ENCODE measurements at regions not wholly inside any gene's neighbourhood (a gene's known extent, or its start where the extent isn't known, plus 50 kb on each side); places are given as distances from the start of the nearest gene placed in this dataset.
"Not testable (repeated sequence)": the region's sequence is repeated elsewhere in the genome, so short reads cannot be mapped to it uniquely, and the experiment has no call there.

DNA sequence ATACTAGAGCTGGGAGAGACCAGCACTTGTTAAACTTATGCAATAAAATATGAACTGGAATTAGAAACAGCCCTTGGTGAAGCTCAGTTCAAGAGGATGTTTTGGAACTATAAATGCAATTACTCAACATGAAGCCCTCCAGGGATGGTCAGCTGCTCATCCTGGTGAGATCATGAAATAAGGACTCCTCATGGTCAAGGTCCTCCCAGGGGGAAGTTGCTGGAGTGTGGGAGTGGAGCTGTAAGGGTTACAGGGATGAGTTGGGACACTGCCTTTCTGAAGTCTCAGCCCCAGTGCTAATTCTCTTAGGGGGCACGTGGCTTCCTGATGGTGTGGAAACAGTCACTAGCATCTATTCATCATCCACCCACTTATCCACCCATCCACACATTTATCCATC is 301.7 kb upstream of the SFSWAP start:
- H3K4me3 ChIP-seq (replicated peaks; ENCODE audit: low read depth, low read length) = no peak overlapping the region
- TF ChIP-seq, protein P1, sequence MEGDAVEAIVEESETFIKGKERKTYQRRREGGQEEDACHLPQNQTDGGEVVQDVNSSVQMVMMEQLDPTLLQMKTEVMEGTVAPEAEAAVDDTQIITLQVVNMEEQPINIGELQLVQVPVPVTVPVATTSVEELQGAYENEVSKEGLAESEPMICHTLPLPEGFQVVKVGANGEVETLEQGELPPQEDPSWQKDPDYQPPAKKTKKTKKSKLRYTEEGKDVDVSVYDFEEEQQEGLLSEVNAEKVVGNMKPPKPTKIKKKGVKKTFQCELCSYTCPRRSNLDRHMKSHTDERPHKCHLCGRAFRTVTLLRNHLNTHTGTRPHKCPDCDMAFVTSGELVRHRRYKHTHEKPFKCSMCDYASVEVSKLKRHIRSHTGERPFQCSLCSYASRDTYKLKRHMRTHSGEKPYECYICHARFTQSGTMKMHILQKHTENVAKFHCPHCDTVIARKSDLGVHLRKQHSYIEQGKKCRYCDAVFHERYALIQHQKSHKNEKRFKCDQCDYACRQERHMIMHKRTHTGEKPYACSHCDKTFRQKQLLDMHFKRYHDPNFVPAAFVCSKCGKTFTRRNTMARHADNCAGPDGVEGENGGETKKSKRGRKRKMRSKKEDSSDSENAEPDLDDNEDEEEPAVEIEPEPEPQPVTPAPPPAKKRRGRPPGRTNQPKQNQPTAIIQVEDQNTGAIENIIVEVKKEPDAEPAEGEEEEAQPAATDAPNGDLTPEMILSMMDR (IDR thresholded peaks at IDR 0.05; ENCODE audit: low read depth, low read length, missing control alignments) = no peak
- no peak for DNase-seq (ENCODE audit: extremely low read depth, low read depth)

DNA sequence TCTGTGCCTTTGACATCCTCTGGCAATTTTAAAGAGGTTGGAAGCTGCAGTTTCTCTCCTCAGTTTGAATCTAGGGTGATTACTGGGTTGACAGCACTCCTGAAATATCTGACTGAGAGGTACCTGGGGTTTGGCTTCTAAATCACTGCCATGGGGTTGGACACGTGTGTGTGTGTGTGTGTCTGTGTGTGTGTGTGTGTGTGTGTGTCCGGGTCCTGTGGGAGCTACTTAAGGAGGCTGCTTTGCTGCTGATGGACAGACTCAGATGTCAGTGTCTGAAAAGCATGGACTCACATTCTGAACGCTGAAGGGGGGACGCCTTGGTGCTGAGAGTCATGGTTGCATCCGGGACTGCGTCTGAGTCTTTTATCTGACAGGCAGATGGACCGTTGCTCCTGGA is 299.1 kb upstream of the SFSWAP start:
- DNase-seq (ENCODE audit: extremely low read depth, low read depth); H3K4me3 ChIP-seq (replicated peaks; ENCODE audit: low read depth, low read length): not testable (repeated sequence)

DNA sequence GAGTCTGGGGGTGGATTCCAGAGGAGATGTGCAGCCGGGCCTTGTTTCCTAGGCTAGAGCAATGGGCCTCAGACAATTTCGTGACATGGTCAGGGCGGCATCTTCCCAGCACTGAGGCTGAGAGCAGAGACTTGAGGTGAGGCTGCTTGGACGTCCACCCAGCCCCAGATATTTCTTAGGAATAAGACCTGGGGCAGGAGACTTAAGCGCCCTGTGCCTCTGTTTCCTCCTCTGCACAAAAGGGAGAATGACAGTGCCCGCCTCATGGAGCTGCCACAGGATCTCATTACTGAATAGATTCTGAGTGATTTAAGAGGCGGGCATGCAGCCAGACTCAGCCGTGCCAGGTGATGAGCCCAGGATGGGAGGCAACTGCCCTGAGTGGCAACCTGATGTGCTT is 297.9 kb upstream of the SFSWAP start:
- TF ChIP-seq, protein P1 (IDR thresholded peaks at IDR 0.05; ENCODE audit: low read depth, low read length, missing control alignments) = no peak
- H3K4me3 ChIP-seq (replicated peaks; ENCODE audit: low read depth, low read length) = no peak overlapping the region
- no peak for DNase-seq (ENCODE audit: extremely low read depth, low read depth)

DNA sequence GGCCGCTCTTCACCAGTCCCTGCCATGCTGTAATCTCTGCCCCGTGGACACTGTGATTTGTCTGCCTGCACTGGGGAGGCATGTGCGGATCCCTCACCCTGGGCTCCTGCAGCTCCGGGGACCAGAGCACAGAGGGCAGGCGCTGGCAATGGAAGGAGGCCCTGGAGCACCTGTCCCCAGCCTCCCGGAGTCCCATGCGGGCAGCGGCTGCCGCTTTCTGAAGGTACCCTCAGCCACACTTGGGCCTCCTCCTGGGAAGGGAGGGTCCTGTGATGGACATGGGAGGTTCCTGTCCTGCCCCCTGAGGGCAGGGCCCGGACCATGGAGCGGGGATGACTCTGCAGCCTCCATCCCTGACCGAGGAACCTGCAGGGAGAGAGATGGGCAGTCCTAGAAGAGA is 297.4 kb upstream of the SFSWAP start:
- TF ChIP-seq, protein P1 (IDR thresholded peaks at IDR 0.05; ENCODE audit: low read depth, low read length, missing control alignments) = no peak
- DNase-seq (ENCODE audit: extremely low read depth, low read depth) = no peak
- no peak overlapping the region for H3K4me3 ChIP-seq (replicated peaks; ENCODE audit: low read depth, low read length)

DNA sequence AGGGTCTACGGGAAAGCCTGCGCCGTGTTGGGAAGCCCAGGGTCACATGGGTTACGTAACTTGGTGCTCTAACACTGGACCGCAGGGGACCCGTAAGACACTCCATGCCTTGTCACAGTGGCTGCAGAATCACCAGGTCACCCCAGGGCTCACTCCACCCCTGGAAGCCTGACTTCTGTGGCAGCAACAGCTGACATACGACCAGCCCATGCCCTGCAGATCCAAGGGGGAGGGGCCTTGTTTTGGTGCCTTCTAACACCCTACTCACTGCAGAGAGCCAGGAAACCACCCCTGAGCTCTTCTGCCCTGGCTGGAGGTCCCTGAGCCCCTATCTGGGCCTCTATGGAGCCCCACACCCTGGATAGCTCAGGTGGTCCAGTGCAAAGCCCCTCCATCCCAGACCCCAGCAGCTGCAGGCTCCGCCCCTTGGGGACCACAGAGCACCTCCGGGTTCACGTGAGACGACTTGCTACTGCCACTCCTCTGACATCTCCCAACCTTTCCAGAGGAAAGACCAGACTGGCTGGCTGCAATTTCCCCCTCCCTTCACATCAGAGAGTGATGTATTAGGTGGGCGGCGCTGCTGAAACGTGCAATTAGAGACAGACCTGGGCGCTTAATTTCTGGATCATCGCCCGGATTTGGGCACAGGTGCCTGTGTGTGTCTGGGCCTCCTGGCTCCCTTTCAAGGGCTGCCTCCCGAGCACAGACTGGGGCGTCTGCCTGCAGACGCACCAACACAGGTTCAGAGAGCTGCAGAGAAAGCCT is 296.6 kb upstream of the SFSWAP start:
- H3K4me3 ChIP-seq (replicated peaks; ENCODE audit: low read depth, low read length); DNase-seq (ENCODE audit: extremely low read depth, low read depth): not testable (repeated sequence)

DNA sequence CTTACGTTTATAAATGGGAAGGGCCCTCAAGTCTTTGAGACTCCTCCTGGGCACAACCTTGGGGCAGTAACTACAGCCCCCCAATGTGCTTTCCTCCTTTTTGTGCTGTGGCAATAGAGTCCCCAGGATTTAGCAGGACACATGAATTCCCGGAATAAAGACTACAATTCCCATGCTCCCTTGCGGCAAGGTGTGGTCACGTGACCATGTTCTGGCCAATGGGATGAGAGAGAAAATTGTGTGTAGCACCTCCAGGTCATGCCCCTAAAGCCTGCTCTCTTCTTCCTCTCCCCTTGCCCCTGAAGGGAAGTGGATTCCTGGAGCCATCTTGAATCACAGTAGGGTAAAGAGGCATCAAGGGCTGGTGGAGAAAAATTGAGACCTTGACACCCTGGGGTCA is 295.1 kb upstream of the SFSWAP start:
- no peak overlapping the region for H3K4me3 ChIP-seq (replicated peaks; ENCODE audit: low read depth, low read length)
- TF ChIP-seq, protein P1 (IDR thresholded peaks at IDR 0.05; ENCODE audit: low read depth, low read length, missing control alignments) = no peak
- no peak for DNase-seq (ENCODE audit: extremely low read depth, low read depth)

DNA sequence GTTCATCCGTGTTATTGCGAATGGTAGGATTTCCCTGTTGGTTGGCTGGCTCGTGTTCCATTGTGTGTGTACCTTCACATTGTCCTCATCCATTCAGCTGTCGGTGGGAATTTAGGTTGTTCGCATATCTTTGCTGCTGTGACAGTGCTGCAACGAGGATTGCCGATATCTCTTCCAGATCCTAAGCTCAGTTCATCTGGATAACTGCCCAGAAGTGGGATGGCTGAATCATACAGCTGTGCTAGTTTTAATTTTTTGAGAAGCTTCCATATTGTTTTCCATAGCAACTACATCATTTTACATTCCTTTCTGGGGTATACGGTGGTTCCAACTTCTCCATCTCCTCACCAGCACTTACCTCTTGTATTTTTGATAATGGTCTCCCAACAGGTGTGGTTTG is 292.8 kb upstream of the SFSWAP start:
- no peak for DNase-seq (ENCODE audit: extremely low read depth, low read depth)
- TF ChIP-seq, protein P1 (IDR thresholded peaks at IDR 0.05; ENCODE audit: low read depth, low read length, missing control alignments) = no peak

DNA sequence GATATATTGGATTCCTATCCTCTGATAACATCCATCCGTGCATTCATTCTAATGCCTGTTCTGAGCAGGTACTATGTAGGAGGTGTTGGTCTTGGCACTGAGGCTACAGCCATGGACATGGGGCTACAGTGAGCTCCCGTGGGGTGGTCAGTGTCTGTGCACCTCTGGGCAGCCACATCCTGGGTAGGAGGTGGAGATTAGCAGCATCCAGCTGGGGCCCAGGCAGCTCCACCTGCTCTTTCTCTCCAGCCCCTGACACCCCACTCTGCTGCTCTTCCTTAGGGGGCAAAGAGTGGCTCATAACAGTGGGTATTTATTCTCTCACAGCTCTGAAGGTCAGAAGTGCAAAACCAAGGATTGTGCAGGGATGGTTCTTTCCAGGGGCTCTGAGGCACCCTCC is 292.0 kb upstream of the SFSWAP start:
- H3K4me3 ChIP-seq (replicated peaks; ENCODE audit: low read depth, low read length) = no peak overlapping the region
- TF ChIP-seq, protein P1 (IDR thresholded peaks at IDR 0.05; ENCODE audit: low read depth, low read length, missing control alignments) = no peak

More for the DNA sequence above, 292.8 kb upstream of the SFSWAP start:
- no peak overlapping the region for H3K4me3 ChIP-seq (replicated peaks; ENCODE audit: low read depth, low read length)

More for the DNA sequence above, 292.0 kb upstream of the SFSWAP start:
- DNase-seq (ENCODE audit: extremely low read depth, low read depth) = no peak

Measured in HFF-Myc (cell line).